ENCODE measurements at regions not wholly inside any gene's neighbourhood (a gene's known extent, or its start where the extent isn't known, plus 50 kb on each side); places are given as distances from the start of the nearest gene placed in this dataset.

GRCh38 chr5:8081179-8081578 is 212.2 kb downstream of the MTRR start:
- TF ChIP-seq CTCF (IDR thresholded peaks at IDR 0.05; ENCODE audit: poor library complexity) = no peak
- TF ChIP-seq EZH2 (IDR thresholded peaks at IDR 0.05; ENCODE audit: borderline replicate concordance) = no peak
- no peak for TF ChIP-seq EZH2phosphoT487 (IDR thresholded peaks at IDR 0.05; ENCODE audit: low read depth, severe bottlenecking, unreplicated experiment)
